Esophagus muscularis mucosa (tissue), 4 donors: ENCODE measurements at regions not wholly inside any gene's neighbourhood (a gene's known extent, or its start where the extent isn't known, plus 50 kb on each side); places are given as distances from the start of the nearest gene placed in this dataset.

Source experiments
- DNase-seq: peaks from one replicate; pipeline ENCODE4 v3.0.0-alpha.2; 2017; ENCODE audit errors: extremely low spot score
- H3K27ac ChIP-seq, 4 donors: fragments of 200-600 bp; sonication (generic); replicated peaks in 1 of 4; 1 replicate in 3 of 4; 2 replicates in 1 of 4; pipeline ENCODE4 v1.5.1; 2016 to 2019; ENCODE audit warnings: mild to moderate bottlenecking in 1 of 4
- H3K27me3 ChIP-seq, 4 donors: fragments of 200-600 bp; sonication (generic); one replicate each; pipeline versions ENCODE4 v1.5.1 to v1.6.0; 2016 to 2019
- H3K36me3 ChIP-seq, 4 donors: fragments of 200-600 bp; sonication (generic); one replicate each; pipeline ENCODE4 v1.5.1; 2016 to 2019
- H3K4me1 ChIP-seq, 4 donors: fragments of 200-600 bp; sonication (generic); one replicate each; pipeline ENCODE4 v1.5.1; 2016 to 2019
- H3K4me3 ChIP-seq, 4 donors: fragments of 200-600 bp; sonication (generic); 1 replicate in 2 of 4; 2 replicates in 2 of 4; pipeline ENCODE4 v1.5.1; 2016 to 2019; ENCODE audit warnings: mild to moderate bottlenecking in 4 of 4, moderate library complexity in 1 of 4
- H3K9me3 ChIP-seq, 4 donors: fragments of 200-600 bp; sonication (generic); 1 replicate in 3 of 4; 2 replicates in 1 of 4; pipeline ENCODE4 v1.5.1; 2016 to 2019
- CTCF ChIP-seq, 3 experiments: fragments of 200-600 bp in 2 of 3; fragments of 450-650 bp in 1 of 3; sonication (generic) in 2 of 3; IDR thresholded peaks; one replicate each; pipeline ENCODE4 v1.5.1; 2017 to 2019; ENCODE audit warnings: antibody characterized with exemption in 3 of 3, mild to moderate bottlenecking in 2 of 3, moderate library complexity in 1 of 3
- EP300 ChIP-seq: sonication (generic); formaldehyde crosslinking; IDR thresholded peaks from one replicate; pipeline ENCODE4 v1.6.1; 2017; ENCODE audit warnings: antibody characterized with exemption
- POLR2A ChIP-seq: fragments of 450-650 bp; IDR thresholded peaks from one replicate; pipeline ENCODE4 v1.6.1; 2017; ENCODE audit warnings: antibody characterized with exemption, moderate library complexity, mild to moderate bottlenecking, low read depth
- POLR2AphosphoS5 ChIP-seq, 2 donors: sonication (generic); formaldehyde crosslinking; IDR thresholded peaks; one replicate each; pipeline ENCODE4 v1.6.1; 2017; ENCODE audit warnings: antibody characterized with exemption in 2 of 2
- WGBS: methylation state at CpG from one replicate; pipeline ENCODE4 v1.1.5; 2018; 5-methylcytosine and 5-hydroxymethylcytosine counted together
- intact Hi-C: fragments of 100-400 bp; cut with DNase I; formaldehyde crosslinking; loops from one replicate; pipeline ENCODE4 v1.15.1; 2023

- no peaks in the 10 kb centered on the region for H3K36me3 ChIP-seq
- 75% methylated on average over 4 of the region's 4 CpGs for WGBS
- intact Hi-C loops: no loop called here
Observed at GRCh38 chr5:53160895-53161294, 51.3 kb upstream of the MOCS2 start.

GRCh38 chr5:53161876-53162275, 52.3 kb upstream of the MOCS2 start:
- WGBS: 60% methylated on average over 1 of the region's 2 CpGs
- TF ChIP-seq CTCF (IDR thresholded peaks at IDR 0.05) (no peak), POLR2A (no peak), POLR2AphosphoS5 (IDR thresholded peaks at IDR 0.05) (no peak), EP300 (no peak)
- Histone ChIP-seq H3K27me3 (peaks cover 0 to 3% (median 0%) of the 10 kb centered on the region in 4 donors), H3K27ac (no peak overlapping the region), H3K4me3 (no peak overlapping the region), H3K4me1 (peaks cover 5 to 21% (median 16%) of the 10 kb centered on the region in 4 donors), H3K9me3 (no peaks in the 10 kb centered on the region), H3K36me3 (no peaks in the 10 kb centered on the region)
- intact Hi-C loops: no loop called here
- DNase-seq: no peak

More at GRCh38 chr5:53160895-53161294, 51.3 kb upstream of the MOCS2 start:
- H3K27ac ChIP-seq: no peak overlapping the region
- no peak overlapping the region for H3K4me3 ChIP-seq
- no peak for TF ChIP-seq POLR2A
- TF ChIP-seq CTCF (IDR thresholded peaks at IDR 0.05): no peak
- no peak for TF ChIP-seq EP300
- TF ChIP-seq POLR2AphosphoS5 (IDR thresholded peaks at IDR 0.05): no peak
- H3K9me3 ChIP-seq: no peaks in the 10 kb centered on the region
- H3K4me1 ChIP-seq: peaks cover 5 to 14% (median 8%) of the 10 kb centered on the region in 4 donors
- DNase-seq: no peak
- H3K27me3 ChIP-seq: peaks cover 0 to 3% (median 0%) of the 10 kb centered on the region in 4 donors

DNA sequence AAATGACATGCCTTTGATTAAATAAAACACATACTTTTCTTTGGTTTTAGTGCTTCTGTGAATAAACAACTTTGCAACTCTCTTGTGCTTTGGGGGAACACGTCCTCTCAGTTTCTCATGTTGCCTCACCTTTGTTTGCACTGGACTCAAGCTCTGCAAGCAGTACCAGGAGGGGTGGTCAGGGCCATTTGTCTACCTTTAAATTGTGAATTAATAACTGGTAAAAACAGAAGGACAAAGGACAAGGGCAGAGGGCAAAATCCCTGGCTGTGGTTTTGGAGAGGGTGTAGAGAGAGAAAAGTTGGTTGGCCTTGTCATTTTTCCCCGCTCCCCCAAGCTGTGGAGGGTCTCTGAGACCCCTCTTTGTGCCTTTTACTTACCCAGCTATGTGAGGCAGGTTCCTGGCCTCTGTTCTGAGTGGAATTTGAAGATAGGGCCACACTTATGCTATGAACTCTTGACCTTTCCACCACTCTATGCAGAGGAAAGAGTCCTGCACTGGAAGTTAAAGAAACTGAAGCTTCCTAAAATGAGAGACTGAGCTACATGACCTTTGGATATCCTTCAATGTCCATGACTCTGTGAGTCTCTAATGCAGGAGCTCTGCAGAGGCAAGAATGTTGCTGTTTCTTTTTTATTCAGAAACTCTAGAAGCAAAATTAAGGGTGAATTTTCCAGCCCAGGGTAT, 55.1 kb upstream of the MOCS2 start:
- TF ChIP-seq EP300 (no peak), POLR2AphosphoS5 (IDR thresholded peaks at IDR 0.05) (no peak), CTCF (IDR thresholded peaks at IDR 0.05) (no peak), POLR2A (no peak)
- no peaks in the 10 kb centered on the region for H3K27me3 ChIP-seq
- no peak for DNase-seq
- intact Hi-C loops: loop anchor here (5.0 kb wide), 1 partner anchor 1053 kb away; no protein-coding TSS in a partner anchor
- no peak overlapping the region for H3K4me3 ChIP-seq
- peaks cover 9 to 44% (median 35%) of the 10 kb centered on the region in 4 donors for H3K4me1 ChIP-seq
- no peak overlapping the region for H3K27ac ChIP-seq
- WGBS: 88% methylated on average over 2 of the region's 2 CpGs
- H3K36me3 ChIP-seq: no peaks in the 10 kb centered on the region
- no peaks in the 10 kb centered on the region for H3K9me3 ChIP-seq

- WGBS: 59% methylated on average over 5 of the region's 5 CpGs
- Histone ChIP-seq H3K27me3 (no peaks in the 10 kb centered on the region), H3K4me3 (no peak overlapping the region), H3K36me3 (no peaks in the 10 kb centered on the region), H3K4me1 (peaks cover 9 to 44% (median 35%) of the 10 kb centered on the region in 4 donors), H3K27ac (no peak overlapping the region), H3K9me3 (no peaks in the 10 kb centered on the region)
- intact Hi-C loops: loop anchor here (5.0 kb wide), 1 partner anchor 1052 kb away; no protein-coding TSS in a partner anchor
- TF ChIP-seq POLR2A (no peak), POLR2AphosphoS5 (IDR thresholded peaks at IDR 0.05) (no peak), CTCF (IDR thresholded peaks at IDR 0.05) (no peak), EP300 (no peak)
- DNase-seq: no peak
Observed at GRCh38 chr5:53165431-53166182, 56.0 kb upstream of the MOCS2 start.
